Stomach (tissue), 8 donors: ENCODE measurements at regions not wholly inside any gene's neighbourhood (a gene's known extent, or its start where the extent isn't known, plus 50 kb on each side); places are given as distances from the start of the nearest gene placed in this dataset.

ENCODE experiments used
- DNase-seq, 2 donors: peaks; one replicate each; pipeline versions ENCODE4 v3.0.0 to v3.0.0-alpha.2; 2013 to 2019
- H3K27ac ChIP-seq, 5 donors: fragments of 200-600 bp in 4 of 5; sonication (generic) in 4 of 5; one replicate each; pipeline ENCODE4 v1.5.1; 2013 to 2019; ENCODE audit warnings: mild to moderate bottlenecking in 1 of 5, moderate library complexity in 1 of 5
- H3K27me3 ChIP-seq, 3 donors: fragments of 200-600 bp; sonication (generic); one replicate each; pipeline ENCODE4 v1.5.1; 2017 to 2019; ENCODE audit warnings: mixed run types in 1 of 3
- H3K36me3 ChIP-seq, 4 donors: fragments of 200-600 bp; sonication (generic); 1 replicate in 3 of 4; 2 replicates in 1 of 4; pipeline ENCODE4 v1.5.1; 2016 to 2019
- H3K4me1 ChIP-seq, 4 donors: fragments of 200-600 bp; sonication (generic); one replicate each; pipeline ENCODE4 v1.5.1; 2016 to 2019
- H3K4me3 ChIP-seq, 4 donors: fragments of 200-600 bp; sonication (generic) in 3 of 4; one replicate each; pipeline ENCODE4 v1.5.1; 2016 to 2019; ENCODE audit warnings: mild to moderate bottlenecking in 1 of 4
- H3K9me3 ChIP-seq, 4 donors: fragments of 200-600 bp; sonication (generic); one replicate each; pipeline ENCODE4 v1.5.1; 2016 to 2019
- EP300 ChIP-seq: sonication (generic); formaldehyde crosslinking; IDR thresholded peaks from one replicate; pipeline ENCODE4 v1.6.1; 2017; ENCODE audit warnings: antibody characterized with exemption
- POLR2A ChIP-seq, 4 donors: fragments of 450-650 bp; IDR thresholded peaks; one replicate each; pipeline ENCODE4 v1.6.1; 2016; ENCODE audit warnings: antibody characterized with exemption in 4 of 4, control low read depth in 2 of 4, mild to moderate bottlenecking in 1 of 4, moderate library complexity in 1 of 4
- POLR2AphosphoS5 ChIP-seq, 3 donors: sonication (generic); formaldehyde crosslinking; IDR thresholded peaks; one replicate each; pipeline ENCODE4 v1.6.1; 2016; ENCODE audit warnings: antibody characterized with exemption in 3 of 3
- WGBS, 5 donors: extraction: QIAGEN DNeasy Blood & Tissue Kit in 3 of 5; methylation state at CpG; one replicate each; pipeline versions ENCODE4 v1.1.5 to v1.1.7; 2013 to 2018; 5-methylcytosine and 5-hydroxymethylcytosine counted together
- intact Hi-C: fragments of 100-400 bp; cut with DNase I; formaldehyde crosslinking; loops from one replicate; pipeline ENCODE4 v1.15.1; 2023; ENCODE audit warnings: low total_unique reads
- TF ChIP-seq, protein P1 (sequence below), 7 experiments: fragments of 450-650 bp in 4 of 7; fragments of 200-600 bp in 3 of 7; sonication (generic) in 3 of 7; IDR thresholded peaks; one replicate each; pipeline ENCODE4 v1.5.1; 2016 to 2019; ENCODE audit warnings: antibody characterized with exemption in 7 of 7, control low read depth in 2 of 7, mild to moderate bottlenecking in 1 of 7
- donor health status: healthy with polysubstance abuse.
- donor health status: Bipolar disorder and iron deficiency.
- donor health status: healthy.

DNA sequence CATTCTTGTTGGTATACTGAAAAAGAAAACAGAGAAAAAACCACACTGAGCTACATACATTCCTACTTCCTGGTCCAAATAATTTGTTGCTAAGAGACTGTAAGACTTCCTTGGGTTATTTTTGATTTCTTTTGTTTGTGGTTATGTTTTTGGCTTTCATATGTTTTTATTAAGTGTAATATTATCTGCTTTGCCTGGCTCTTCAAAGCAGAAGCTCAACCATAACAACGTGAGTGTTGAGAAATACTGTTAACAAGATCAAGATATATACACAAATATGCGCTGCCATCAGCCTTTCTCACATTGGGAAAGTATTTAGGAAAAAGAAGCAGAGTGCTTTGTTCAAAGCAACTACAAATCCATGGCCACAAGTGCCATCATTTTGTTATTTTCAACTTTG, 556.2 kb upstream of the CBLB start:
- Histone ChIP-seq H3K27me3 (no peaks in the 10 kb centered on the region), H3K4me3 (no peak overlapping the region), H3K36me3 (no peaks in the 10 kb centered on the region), H3K27ac (no peak overlapping the region), H3K9me3 (no peaks in the 10 kb centered on the region), H3K4me1 (no peaks in the 10 kb centered on the region)
- intact Hi-C loops: no loop called here
- no peak for DNase-seq
- WGBS, 5 donors: 34 to 59% (median 54%) methylated on average over 2 of the region's 2 CpGs
- TF ChIP-seq POLR2A (IDR thresholded peaks at IDR 0.05) (no peak), EP300 (no peak), POLR2AphosphoS5 (IDR thresholded peaks at IDR 0.05) (no peak)
- TF ChIP-seq, protein P1, sequence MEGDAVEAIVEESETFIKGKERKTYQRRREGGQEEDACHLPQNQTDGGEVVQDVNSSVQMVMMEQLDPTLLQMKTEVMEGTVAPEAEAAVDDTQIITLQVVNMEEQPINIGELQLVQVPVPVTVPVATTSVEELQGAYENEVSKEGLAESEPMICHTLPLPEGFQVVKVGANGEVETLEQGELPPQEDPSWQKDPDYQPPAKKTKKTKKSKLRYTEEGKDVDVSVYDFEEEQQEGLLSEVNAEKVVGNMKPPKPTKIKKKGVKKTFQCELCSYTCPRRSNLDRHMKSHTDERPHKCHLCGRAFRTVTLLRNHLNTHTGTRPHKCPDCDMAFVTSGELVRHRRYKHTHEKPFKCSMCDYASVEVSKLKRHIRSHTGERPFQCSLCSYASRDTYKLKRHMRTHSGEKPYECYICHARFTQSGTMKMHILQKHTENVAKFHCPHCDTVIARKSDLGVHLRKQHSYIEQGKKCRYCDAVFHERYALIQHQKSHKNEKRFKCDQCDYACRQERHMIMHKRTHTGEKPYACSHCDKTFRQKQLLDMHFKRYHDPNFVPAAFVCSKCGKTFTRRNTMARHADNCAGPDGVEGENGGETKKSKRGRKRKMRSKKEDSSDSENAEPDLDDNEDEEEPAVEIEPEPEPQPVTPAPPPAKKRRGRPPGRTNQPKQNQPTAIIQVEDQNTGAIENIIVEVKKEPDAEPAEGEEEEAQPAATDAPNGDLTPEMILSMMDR (IDR thresholded peaks at IDR 0.05): no peak

DNA sequence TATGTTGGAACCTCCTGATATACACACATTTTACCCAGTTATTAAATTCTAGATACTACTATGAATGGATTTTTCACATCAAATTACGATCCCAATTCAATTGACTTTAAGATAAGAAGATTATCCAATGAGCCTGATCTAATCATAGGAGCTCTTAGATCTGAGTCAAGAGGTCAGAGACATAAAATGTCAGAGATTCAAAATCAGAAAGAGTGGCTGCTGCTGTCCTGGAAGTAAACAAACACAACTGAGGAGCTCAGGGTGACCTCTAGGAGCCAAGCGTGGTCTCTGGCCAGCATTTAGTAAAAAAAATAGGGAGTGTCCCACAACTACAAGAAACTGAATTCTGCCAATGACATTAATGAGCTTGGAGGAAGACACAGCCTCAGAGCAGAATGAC, 557.1 kb upstream of the CBLB start:
- Histone ChIP-seq H3K27me3 (no peaks in the 10 kb centered on the region), H3K9me3 (no peaks in the 10 kb centered on the region), H3K4me3 (no peak overlapping the region), H3K27ac (no peak overlapping the region), H3K4me1 (no peaks in the 10 kb centered on the region), H3K36me3 (no peaks in the 10 kb centered on the region)
- TF ChIP-seq, protein P1 (IDR thresholded peaks at IDR 0.05): no peak
- no peak for TF ChIP-seq EP300
- no peak for TF ChIP-seq POLR2AphosphoS5 (IDR thresholded peaks at IDR 0.05)
- 62 to 70% (median 65%) methylated on average over 2 of the region's 2 CpGs for WGBS, 5 donors
- DNase-seq: no peak
- intact Hi-C loops: no loop called here

DNA sequence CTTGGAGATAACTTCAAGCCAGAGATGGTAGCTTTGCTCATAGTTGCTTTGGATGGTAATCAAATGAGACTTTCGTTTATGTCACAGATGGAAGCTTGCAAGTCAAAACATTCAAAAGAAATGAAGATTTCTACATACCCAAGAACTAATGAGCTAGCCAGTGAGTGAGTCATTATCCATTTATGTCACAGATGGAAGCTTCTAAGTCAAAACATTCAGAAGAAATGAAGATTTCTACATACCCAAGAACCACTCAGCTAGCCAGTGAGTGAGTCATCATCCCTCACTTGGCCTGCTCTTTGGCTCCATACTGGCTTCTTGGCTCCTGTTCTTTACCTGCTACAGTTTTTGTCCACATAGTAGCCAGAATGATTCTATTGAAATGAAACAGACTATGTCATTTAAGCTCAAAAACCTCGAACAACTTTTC, 559.8 kb upstream of the CBLB start:
- TF ChIP-seq EP300: no peak
- peak in 2 of 3 donors; percentile 11 to 46 for TF ChIP-seq POLR2AphosphoS5 (IDR thresholded peaks at IDR 0.05)
- TF ChIP-seq, protein P1 (IDR thresholded peaks at IDR 0.05): no peak
- TF ChIP-seq POLR2A (IDR thresholded peaks at IDR 0.05): no peak
- no peaks in the 10 kb centered on the region for H3K27me3 ChIP-seq
- H3K9me3 ChIP-seq: no peaks in the 10 kb centered on the region
- peak in 1 of 2 donors; percentile 8 for DNase-seq
- H3K4me3 ChIP-seq: no peak overlapping the region
- 48 to 70% (median 63%) methylated on average over 2 of the region's 2 CpGs for WGBS, 5 donors
- no peaks in the 10 kb centered on the region for H3K36me3 ChIP-seq
- H3K4me1 ChIP-seq: no peaks in the 10 kb centered on the region
- intact Hi-C loops: no loop called here
- no peak overlapping the region for H3K27ac ChIP-seq

DNA sequence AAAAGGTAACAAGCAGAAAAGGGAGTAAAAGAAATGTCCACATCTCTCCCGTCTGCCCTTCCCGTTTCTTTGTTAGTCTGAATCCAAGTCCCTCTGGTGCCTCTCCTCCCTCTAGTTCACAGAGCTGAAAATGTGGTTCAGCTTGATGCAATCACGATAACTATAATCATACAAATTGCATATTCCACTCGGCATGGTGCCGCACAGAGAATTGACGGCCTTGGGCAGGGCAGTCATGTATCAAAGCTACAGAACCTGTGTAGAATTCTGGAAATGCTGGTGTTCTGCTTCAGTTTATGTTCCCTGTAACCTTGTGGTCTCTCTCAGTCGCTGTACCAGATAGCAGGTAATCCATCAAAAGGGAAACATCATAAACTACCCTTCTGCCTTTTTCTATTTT, 562.9 kb upstream of the CBLB start:
- Histone ChIP-seq H3K4me1 (no peaks in the 10 kb centered on the region), H3K36me3 (no peaks in the 10 kb centered on the region), H3K27ac (no peak overlapping the region), H3K9me3 (no peaks in the 10 kb centered on the region), H3K4me3 (no peak overlapping the region), H3K27me3 (no peaks in the 10 kb centered on the region)
- WGBS, 5 donors: 65 to 82% (median 77%) methylated on average over 7 of the region's 7 CpGs
- TF ChIP-seq POLR2A (IDR thresholded peaks at IDR 0.05) (no peak), POLR2AphosphoS5 (IDR thresholded peaks at IDR 0.05) (no peak), EP300 (no peak)
- TF ChIP-seq, protein P1 (IDR thresholded peaks at IDR 0.05): no peak
- intact Hi-C loops: no loop called here
- no peak for DNase-seq
